ENCODE measurements at regions not wholly inside any gene's neighbourhood (a gene's known extent, or its start where the extent isn't known, plus 50 kb on each side); places are given as distances from the start of the nearest gene placed in this dataset.

DNA sequence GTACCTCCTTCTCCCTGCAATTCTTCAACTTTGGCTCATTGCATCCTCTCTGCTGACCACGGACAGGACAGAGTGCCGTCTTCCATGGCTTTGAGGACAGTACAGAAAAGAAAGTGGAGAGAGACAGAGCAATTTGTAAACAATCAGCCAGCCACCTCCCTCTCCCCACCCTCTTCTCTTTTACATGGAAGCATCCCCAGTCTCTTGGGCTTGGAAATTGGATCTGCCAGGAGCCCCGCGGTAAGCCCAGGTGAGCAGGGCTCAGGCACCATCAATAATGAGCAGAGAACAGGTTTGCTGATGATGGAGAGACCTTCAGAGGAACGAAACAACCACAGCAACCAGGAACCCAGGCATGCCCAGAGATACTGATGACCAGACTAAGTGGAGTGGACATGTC, 194.9 kb upstream of the TNRC6C start:
- no peak for DNase-seq

DNA sequence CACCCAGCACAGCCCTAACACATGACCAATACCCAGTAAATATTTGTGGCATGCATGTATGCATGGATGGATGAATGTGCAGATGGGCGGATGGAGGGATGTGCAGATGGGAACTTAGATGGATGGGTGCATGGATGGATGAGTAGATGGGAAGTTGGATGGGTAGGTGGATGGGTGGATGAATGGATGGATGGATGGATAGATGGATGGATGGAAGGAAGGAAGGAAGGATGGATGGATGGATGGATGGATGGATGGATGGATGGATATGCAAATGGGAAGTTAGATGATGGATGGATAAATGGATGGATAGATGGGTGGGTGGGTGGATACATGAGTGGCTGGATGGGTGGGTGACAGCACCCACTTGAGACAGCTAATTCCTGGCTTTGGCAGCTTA, 193.2 kb upstream of the TNRC6C start:
- no peak for DNase-seq

- DNase-seq: no peak
These were observed 191.4 kb upstream of the TNRC6C start for GRCh38 chr17:77767148-77767547.

DNA sequence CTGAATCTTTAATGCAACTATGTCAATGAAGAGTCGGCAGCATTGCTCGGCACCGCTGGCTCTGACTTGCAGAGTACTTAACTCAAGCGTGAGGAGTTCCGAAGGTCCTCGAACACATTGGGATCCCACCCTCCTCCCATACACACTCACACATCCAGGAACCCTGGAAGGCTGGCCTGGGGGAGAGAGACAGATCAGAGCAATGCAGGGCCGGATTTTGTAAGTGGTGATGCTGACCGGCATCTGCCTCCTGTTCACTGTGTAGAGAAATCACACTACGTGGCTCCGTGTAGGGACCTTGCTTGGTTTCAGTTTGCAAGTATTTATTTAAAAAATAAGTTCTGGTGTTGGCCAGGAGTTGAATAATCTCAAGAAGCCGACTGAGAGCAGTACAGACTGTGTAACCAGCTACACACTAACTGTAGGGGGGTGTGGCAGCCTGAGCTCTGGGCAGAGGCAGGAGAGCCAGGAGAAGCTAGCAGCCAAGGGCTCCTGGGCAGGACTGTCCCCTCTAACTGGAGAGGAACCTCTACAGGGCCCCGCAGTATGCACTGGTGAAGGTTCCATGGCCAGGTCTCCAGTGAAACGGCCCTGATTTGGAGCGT, 190.2 kb upstream of the TNRC6C start:
- DNase-seq: no peak

DNA sequence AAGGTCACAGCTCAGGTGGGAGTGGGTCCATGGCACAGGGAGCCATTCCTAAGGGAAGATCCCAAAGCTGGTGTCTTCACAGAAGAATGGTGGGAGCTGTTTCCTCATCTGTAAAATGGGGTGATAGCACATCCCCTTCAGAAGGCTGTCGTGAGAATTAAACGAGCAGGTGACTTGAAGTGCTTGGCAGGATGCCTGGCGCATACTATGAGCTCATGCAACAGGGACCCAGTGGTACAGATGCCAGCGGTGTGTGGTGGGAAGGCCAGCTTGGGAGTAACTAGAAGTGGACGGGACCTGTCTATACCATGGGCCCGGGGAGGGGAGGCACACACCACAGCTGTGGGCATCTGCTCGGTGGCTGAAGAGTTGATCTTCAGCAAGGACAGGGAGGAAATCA, 189.3 kb upstream of the TNRC6C start:
- DNase-seq: no peak

DNA sequence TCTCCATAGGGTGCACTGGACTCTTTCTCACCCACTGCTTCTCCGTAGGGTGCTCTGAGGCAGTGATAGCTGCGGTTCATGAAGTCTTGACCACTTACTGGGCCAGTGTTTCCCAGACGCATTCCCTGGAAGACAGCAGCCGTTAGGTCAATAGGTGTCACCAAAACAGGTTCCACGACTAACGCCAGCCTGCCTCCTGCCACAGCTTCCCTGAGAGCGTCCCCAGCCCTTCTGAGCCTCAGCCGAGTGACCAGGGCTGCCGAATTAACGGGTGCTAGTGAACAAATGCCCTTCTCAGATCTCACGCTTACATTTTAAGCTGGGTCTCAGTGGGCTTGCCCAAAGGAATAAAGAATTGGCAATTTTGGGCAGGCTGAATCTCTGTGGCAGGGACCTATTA, 188.7 kb upstream of the TNRC6C start:
- no peak for DNase-seq

DNA sequence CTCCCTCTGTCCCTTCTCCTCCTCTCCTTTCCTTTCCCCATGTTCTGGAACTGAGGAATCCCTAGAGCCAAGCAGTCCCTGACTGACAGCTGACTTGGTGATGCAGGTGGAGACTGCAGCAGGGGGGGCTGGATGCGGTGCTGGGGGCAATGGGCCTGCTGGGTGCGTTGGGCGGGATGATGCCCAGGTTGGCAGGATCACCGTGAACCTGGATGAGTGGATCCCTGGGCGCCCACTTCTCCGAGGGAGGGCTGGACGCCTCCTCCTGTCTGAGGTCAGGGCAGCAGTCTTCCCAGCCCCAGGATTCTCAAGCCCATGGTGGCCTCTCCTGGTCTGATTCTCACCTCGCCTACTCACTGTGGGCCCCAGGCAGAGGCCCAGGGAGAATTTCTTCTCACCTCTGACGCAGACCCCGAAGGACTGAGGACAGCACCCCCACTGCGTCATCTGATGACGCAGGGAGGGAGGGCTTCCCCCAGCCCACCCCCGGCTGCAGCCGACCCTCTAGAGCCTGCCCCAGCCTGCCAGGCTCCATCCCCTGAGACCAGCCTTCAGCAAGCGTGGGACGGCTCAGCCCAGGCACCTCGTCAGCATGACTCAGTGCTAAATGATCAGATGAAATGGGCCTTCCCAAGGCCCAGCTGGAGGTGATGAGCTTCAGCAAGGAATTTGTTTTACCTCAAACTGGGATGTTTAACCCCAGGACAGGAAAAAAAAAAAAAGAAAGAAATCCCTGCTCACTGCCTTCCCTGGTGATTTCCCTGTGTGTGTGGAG, 188.0 kb upstream of the TNRC6C start:
- no peak for DNase-seq

GRCh38 chr17:77771145-77771544, 187.4 kb upstream of the TNRC6C start:
- DNase-seq: no peak

DNA sequence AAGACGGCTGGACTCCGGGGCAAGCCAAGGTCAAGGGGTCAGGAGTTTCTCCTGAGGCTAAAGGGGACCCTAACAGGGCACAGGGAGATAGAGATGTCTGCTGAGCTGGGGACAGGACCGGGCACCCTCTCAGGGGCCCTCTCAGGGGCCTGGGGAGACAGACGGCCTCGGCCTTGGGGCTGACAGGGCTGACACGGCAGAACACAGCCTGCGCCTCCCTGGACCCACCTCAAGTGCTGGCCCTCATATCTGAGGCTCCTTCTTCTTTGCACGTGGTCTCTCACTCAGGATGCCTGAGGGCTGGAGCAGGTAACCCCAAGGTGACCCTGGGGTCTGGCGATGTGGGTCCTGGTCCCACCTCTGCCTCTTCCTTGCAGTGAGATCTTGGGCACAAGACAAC, 186.9 kb upstream of the TNRC6C start:
- DNase-seq: no peak

DNA sequence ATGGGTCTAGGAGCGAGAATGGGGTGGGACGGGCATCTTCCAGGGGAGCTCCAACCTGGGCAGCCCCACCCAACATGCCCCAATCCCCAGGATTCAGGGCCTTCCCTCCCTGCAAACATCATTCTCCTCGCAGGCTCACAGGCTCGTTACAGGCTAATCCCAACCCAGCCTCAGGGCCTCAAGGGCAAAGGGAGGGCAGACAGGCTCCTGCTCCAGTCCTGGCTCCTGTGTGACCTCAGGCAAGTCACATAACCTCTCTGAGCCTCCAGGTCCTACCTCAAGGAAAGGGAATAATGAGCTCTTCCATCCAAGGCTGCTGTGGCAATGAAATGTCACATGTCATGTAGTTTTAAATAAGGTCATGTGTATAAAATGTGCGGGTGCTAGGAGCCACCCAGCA, 186.5 kb upstream of the TNRC6C start:
- no peak for DNase-seq

DNA sequence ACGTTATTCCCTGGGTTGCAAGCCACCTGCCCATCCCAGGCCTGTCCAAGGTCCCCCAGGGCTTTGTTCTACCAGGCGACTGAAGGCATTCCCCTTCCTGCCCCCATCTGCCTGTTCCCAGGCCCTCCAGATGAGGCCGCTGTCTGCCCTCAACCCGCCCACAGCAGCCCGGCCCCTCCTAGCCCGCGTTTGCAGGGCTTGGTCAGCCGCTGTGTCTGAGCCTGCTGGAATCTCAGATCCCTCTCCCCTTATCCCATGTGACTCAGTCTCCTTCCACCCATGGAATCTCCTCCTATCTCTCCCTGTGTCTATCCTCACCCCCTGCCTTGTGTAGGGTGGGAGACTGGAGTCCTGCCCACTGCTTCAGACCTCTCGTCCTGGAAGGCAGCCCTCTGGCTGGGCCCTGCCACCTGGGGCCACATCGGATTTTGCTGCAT, 186.0 kb upstream of the TNRC6C start:
- peak; percentile 21 for DNase-seq

GRCh38 chr17:77772899-77773358, 185.6 kb upstream of the TNRC6C start:
- no peak for DNase-seq

- DNase-seq: no peak
These were observed 184.3 kb upstream of the TNRC6C start for GRCh38 chr17:77774182-77774581.

DNA sequence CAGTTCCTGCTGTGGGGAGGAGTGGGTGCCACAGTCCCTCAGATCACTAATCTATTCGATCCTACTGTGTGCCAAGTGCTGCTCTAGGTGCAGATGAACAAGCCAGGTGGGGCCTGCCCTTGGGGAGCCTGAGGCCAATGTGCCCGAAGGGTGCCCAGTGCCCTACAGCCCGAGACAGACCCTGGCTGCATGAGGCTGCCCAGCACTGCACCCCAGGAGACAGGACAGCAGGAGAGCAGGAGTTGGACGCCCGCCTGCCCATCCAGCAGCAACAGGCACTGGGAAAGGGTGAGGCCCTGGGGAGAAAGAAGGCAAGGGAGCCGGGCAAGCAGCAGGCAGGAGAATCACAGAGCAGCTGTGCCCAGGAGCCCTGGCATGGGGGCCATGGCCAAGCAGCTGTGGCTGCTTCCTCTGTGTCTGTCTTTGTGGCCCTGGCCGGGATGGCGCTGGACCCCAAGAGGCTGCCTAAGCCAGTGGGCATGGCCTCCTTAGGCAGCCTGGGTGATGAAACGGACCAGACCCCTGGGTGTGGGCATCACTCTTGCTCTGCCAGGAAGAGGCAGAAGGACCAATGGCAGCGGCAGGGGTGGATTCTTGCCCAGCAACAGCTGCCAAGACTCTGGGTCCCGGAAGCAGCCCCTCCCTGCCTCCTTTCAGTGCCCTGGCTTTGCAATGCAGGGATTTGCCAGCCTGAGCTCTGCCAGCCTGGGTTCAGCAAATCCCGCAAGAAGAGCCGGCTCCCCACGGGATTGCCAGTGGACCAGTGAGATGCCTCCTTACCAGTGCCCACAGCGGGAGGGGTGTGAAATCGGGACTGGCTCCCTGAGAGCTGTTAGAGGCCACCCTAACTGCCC, 179.6 kb upstream of the TNRC6C start:
- DNase-seq: no peak

- no peak for DNase-seq
These were observed 178.6 kb upstream of the TNRC6C start for GRCh38 chr17:77779711-77780539.

GRCh38 chr17:77781536-77781935, 177.0 kb upstream of the TNRC6C start:
- DNase-seq: no peak

DNA sequence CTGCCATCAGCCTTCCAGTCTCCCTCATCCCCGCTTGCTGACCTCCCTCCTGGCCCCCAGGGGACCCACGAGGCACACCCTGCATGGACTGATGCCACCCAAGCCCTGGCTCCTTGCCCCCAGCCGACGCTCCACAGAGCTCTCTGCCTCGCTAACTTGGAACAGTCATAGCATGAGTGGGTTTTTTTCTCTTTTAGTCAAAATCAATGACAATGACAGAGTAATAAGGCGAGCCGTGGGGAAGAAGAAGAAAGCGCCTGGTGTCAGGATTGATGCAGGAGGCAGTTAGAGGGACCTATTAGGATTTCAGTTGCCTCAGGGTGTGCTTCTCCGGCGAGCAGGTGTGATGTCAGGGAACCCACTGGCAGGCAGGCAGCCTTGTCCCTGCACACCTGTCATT, 176.3 kb upstream of the TNRC6C start:
- DNase-seq: no peak

- DNase-seq: no peak
These were observed 175.9 kb upstream of the TNRC6C start for GRCh38 chr17:77782611-77783010.

- no peak for DNase-seq
These were observed 174.3 kb upstream of the TNRC6C start for GRCh38 chr17:77783991-77784820.

- no peak for DNase-seq
These were observed 173.1 kb upstream of the TNRC6C start for GRCh38 chr17:77785312-77785905.

DNA sequence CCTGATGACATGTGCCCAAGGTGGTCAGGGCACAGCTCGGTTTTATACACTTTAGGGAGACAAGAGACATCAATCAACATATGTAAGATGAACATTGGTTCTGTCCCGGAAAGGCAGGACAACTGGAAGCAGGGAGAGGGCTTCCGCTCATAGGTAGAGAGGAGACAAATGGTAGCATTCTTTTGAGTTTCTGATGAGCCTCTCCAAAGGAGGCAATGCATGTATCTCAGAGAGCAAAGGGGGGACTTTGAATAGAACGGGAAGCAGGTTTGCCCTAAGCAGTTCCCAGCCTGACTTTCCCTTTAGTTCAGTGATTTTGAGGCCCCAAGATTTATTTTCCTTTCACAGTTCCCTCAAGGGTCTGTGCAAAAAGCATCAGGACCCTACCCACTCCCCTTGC, 172.4 kb upstream of the TNRC6C start:
- DNase-seq: no peak

All from NCI-H1048 (cell line).